Suprapubic skin (tissue), 4 donors: ENCODE measurements at regions not wholly inside any gene's neighbourhood (a gene's known extent, or its start where the extent isn't known, plus 50 kb on each side); places are given as distances from the start of the nearest gene placed in this dataset.

Experiments used
- DNase-seq, 2 donors: peaks; one replicate each; pipeline ENCODE4 v3.0.0-alpha.2; 2019; ENCODE audit warnings: low spot score in 2 of 2
- H3K27ac ChIP-seq: fragments of 200-600 bp; sonication (generic); one replicate; pipeline ENCODE4 v1.5.1; 2019
- H3K27me3 ChIP-seq: fragments of 200-600 bp; sonication (generic); one replicate; pipeline ENCODE4 v1.5.1; 2019
- H3K36me3 ChIP-seq: fragments of 200-600 bp; sonication (generic); one replicate; pipeline ENCODE4 v1.5.1; 2019
- H3K4me1 ChIP-seq: fragments of 200-600 bp; sonication (generic); one replicate; pipeline ENCODE4 v1.5.1; 2019
- H3K4me3 ChIP-seq: fragments of 200-600 bp; sonication (generic); one replicate; pipeline ENCODE4 v1.5.1; 2019; ENCODE audit warnings: mild to moderate bottlenecking
- H3K9me3 ChIP-seq: fragments of 200-600 bp; sonication (generic); one replicate; pipeline ENCODE4 v1.5.1; 2019
- EP300 ChIP-seq: sonication (generic); formaldehyde crosslinking; IDR thresholded peaks from one replicate; pipeline ENCODE4 v1.6.1; 2017; ENCODE audit warnings: antibody characterized with exemption
- POLR2A ChIP-seq, 2 donors: fragments of 450-650 bp; IDR thresholded peaks; one replicate each; pipeline ENCODE4 v1.6.1; 2017; ENCODE audit warnings: antibody characterized with exemption in 2 of 2, mild to moderate bottlenecking in 2 of 2, moderate library complexity in 2 of 2
- POLR2AphosphoS5 ChIP-seq, 3 donors: sonication (generic); formaldehyde crosslinking; IDR thresholded peaks; one replicate each; pipeline ENCODE4 v1.6.1; 2017; ENCODE audit warnings: antibody characterized with exemption in 3 of 3
- WGBS: methylation state at CpG from one replicate; pipeline ENCODE4 v1.1.5; 2018; 5-methylcytosine and 5-hydroxymethylcytosine counted together
- TF ChIP-seq, protein P1 (sequence below), 2 donors: fragments of 200-600 bp in 1 of 2; fragments of 450-650 bp in 1 of 2; sonication (generic) in 1 of 2; IDR thresholded peaks; one replicate each; pipeline ENCODE4 v1.5.1; 2016 to 2019; ENCODE audit warnings: antibody characterized with exemption in 2 of 2, mild to moderate bottlenecking in 1 of 2, moderate library complexity in 1 of 2

DNA sequence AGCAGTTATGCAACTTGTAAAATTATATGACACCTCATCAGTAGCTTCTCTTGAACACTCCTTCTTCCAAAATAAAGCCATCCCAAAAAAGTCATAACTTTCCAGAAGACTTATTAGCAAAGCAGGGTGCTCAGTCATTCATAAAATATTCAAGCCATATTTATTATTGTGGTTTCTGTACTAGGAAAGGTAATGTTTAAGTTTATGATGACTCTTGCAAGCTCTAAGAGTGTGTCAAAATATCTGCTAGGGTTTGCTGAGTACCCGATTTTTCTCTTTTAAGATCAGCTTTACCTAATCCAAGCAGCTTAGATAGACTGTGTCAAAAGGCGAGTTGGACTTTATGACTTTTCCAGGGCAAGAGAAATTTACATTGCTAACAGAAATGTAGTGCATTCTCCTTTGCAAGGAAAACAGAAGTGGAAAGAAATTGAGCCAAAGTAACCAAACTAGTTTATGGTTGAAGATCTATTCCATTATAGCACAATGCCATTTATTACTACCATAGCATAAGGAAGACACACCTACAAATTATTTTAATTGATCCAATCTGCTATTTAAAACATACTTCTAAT, 98.0 kb upstream of the SOX6 start:
- H3K4me1 ChIP-seq, result peaks cover 10% of the 10 kb centered on the region
- TF ChIP-seq POLR2A (IDR thresholded peaks at IDR 0.05) (no peak), EP300 (no peak), POLR2AphosphoS5 (IDR thresholded peaks at IDR 0.05) (no peak)
- TF ChIP-seq, protein P1, sequence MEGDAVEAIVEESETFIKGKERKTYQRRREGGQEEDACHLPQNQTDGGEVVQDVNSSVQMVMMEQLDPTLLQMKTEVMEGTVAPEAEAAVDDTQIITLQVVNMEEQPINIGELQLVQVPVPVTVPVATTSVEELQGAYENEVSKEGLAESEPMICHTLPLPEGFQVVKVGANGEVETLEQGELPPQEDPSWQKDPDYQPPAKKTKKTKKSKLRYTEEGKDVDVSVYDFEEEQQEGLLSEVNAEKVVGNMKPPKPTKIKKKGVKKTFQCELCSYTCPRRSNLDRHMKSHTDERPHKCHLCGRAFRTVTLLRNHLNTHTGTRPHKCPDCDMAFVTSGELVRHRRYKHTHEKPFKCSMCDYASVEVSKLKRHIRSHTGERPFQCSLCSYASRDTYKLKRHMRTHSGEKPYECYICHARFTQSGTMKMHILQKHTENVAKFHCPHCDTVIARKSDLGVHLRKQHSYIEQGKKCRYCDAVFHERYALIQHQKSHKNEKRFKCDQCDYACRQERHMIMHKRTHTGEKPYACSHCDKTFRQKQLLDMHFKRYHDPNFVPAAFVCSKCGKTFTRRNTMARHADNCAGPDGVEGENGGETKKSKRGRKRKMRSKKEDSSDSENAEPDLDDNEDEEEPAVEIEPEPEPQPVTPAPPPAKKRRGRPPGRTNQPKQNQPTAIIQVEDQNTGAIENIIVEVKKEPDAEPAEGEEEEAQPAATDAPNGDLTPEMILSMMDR (IDR thresholded peaks at IDR 0.05), result no peak
- no peak overlapping the region for H3K4me3 ChIP-seq
- H3K36me3 ChIP-seq, result no peaks in the 10 kb centered on the region
- WGBS, result 28% methylated on average over 2 of the region's 2 CpGs
- no peak for DNase-seq
- H3K9me3 ChIP-seq, result no peaks in the 10 kb centered on the region
- no peaks in the 10 kb centered on the region for H3K27me3 ChIP-seq
- no peak overlapping the region for H3K27ac ChIP-seq

DNA sequence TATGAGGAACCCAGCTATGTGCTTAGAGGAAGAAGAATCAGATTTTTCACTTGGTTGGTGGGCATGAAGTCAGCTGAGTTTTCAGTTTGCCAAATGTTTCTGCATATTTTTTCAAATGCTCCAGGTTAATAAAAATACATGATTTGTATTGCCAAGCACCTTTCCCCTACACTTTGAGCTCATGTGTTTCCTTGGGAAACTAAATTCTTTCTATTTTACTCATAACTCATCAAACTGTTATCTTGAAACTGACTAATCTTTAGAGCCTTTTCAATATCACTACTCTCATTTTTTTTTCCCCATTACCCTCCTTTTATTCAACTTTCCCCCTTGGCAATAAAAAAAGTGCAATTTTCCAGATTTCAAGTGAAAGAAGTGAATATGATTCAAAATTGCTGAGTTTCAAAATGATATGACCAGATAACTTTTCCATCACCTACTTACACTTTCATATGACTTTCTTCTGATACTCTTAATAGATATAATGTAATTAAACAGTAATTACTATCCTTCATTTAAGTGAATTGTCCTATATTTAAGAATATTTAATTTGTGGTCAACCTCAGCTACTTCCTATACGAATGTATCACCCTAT, 91.9 kb upstream of the SOX6 start:
- H3K36me3 ChIP-seq, result no peaks in the 10 kb centered on the region
- H3K9me3 ChIP-seq, result no peaks in the 10 kb centered on the region
- no peaks in the 10 kb centered on the region for H3K4me1 ChIP-seq
- H3K4me3 ChIP-seq, result no peak overlapping the region
- no peak for TF ChIP-seq EP300
- TF ChIP-seq, protein P1 (IDR thresholded peaks at IDR 0.05), result no peak
- no peak for TF ChIP-seq POLR2A (IDR thresholded peaks at IDR 0.05)
- TF ChIP-seq POLR2AphosphoS5 (IDR thresholded peaks at IDR 0.05), result no peak
- DNase-seq, result no peak
- H3K27me3 ChIP-seq, result no peaks in the 10 kb centered on the region
- H3K27ac ChIP-seq, result no peak overlapping the region
- WGBS, result 81% methylated on average over 1 of the region's 1 CpG

DNA sequence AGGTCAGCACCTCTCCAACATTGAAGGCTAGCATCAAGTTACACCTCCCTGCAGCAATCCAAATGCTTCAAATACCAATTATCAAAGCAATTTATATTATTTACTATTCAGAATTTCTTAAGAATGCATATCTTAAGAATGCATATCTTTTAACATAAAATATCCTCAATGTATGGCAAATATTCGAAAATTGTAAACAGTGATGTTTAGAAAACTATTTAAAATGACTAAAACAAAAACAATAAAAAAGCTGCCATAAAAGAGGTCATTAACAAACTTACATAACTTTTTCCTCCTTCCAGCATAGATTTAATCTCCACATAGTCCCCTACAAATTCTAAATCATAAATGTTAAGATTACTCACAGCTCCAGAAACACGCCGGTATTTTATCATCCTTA, 85.1 kb upstream of the SOX6 start:
- Histone ChIP-seq H3K36me3 (no peaks in the 10 kb centered on the region), H3K27ac (no peak overlapping the region), H3K4me3 (no peak overlapping the region), H3K27me3 (no peaks in the 10 kb centered on the region), H3K9me3 (no peaks in the 10 kb centered on the region), H3K4me1 (no peaks in the 10 kb centered on the region)
- WGBS, result 58% methylated on average over 3 of the region's 3 CpGs
- no peak for TF ChIP-seq EP300
- TF ChIP-seq POLR2A (IDR thresholded peaks at IDR 0.05), result no peak
- no peak for TF ChIP-seq POLR2AphosphoS5 (IDR thresholded peaks at IDR 0.05)
- TF ChIP-seq, protein P1 (IDR thresholded peaks at IDR 0.05), result no peak
- no peak for DNase-seq

DNA sequence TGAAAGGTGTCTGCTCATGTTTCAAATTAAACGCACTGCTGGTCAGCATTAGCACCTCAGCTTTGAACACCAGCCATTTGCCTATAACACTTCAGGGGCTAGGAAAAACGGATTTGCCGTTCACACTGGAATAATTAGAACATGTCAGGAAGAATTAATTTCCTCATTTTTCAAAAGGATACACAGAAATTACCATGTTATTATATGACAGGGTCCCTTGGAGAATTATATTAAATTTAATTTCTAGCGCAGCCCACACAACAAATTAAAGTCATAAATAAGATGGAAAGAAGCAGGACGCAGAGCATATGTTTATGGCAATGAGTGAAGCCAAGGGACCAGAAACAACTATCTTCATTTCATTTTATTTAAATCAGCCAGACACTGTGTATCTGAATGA, 83.8 kb upstream of the SOX6 start:
- Histone ChIP-seq H3K27ac (no peak overlapping the region), H3K27me3 (no peaks in the 10 kb centered on the region), H3K4me1 (no peaks in the 10 kb centered on the region), H3K4me3 (no peak overlapping the region), H3K9me3 (no peaks in the 10 kb centered on the region), H3K36me3 (no peaks in the 10 kb centered on the region)
- DNase-seq, result no peak
- WGBS, result 68% methylated on average over 5 of the region's 5 CpGs
- TF ChIP-seq POLR2A (IDR thresholded peaks at IDR 0.05) (no peak), EP300 (no peak), POLR2AphosphoS5 (IDR thresholded peaks at IDR 0.05) (no peak)
- TF ChIP-seq, protein P1 (IDR thresholded peaks at IDR 0.05), result no peak

DNA sequence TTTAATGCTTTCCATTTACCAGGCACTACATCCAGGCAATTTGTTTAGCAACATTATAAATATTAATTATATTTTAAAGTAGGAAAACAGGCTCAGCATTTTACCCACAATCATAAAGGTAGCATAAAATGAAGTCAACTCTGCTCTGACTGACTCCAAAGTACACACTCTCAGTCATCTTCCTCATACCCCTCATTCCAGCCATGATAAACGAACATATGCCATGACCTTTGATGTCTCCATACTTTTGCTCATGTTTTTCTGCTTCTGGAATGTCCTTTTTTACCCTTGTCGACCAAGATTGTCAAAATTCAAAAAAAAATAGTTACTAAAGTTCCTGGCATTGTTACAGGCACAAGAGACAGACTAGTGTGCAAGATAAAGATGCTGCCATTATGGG, 77.7 kb upstream of the SOX6 start:
- Histone ChIP-seq H3K4me1 (no peaks in the 10 kb centered on the region), H3K27ac (no peak overlapping the region), H3K9me3 (peaks cover 7% of the 10 kb centered on the region), H3K36me3 (no peaks in the 10 kb centered on the region), H3K27me3 (no peaks in the 10 kb centered on the region), H3K4me3 (no peak overlapping the region)
- TF ChIP-seq, protein P1 (IDR thresholded peaks at IDR 0.05), result no peak
- no peak for TF ChIP-seq POLR2AphosphoS5 (IDR thresholded peaks at IDR 0.05)
- TF ChIP-seq EP300, result no peak
- TF ChIP-seq POLR2A (IDR thresholded peaks at IDR 0.05), result no peak
- WGBS, result 31% methylated on average over 2 of the region's 2 CpGs
- no peak for DNase-seq
